H1 (cell line): ENCODE measurements at regions not wholly inside any gene's neighbourhood (a gene's known extent, or its start where the extent isn't known, plus 50 kb on each side); places are given as distances from the start of the nearest gene placed in this dataset.

Experiments used
- HDAC2 ChIP-seq, 2 experiments: fragments of 300-600 bp in 1 of 2; sonication (generic) in 1 of 2; IDR thresholded peaks; 2 replicates each; pipeline ENCODE4 v1.6.1; 2011 to 2012; ENCODE audit warnings: low read depth in 2 of 2, low read length in 2 of 2, mild to moderate bottlenecking in 2 of 2, moderate library complexity in 2 of 2, borderline replicate concordance in 1 of 2, inconsistent platforms in 1 of 2

DNA sequence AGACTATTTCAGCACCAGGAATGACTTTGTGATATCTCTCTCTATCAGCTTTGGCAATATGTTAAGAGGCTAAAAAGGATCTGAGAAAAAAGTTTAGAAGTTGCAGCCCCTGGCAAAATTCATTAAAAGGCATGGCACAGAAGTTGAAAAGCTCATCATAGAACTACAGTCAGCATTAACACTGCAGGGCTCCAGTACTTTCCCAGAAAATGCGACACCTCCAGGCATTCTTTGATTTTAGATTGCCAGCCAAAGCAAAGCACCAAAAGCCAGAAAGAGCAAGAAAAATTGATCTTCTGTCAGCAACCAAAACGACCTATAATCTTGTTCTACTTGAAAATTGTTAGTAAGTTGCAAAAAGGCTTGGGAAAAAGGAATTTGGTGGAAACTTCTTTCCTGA lies 713.5 kb downstream of the FSCB start (continued):
- TF ChIP-seq HDAC2 (IDR thresholded peaks at IDR 0.05; ENCODE audit: borderline replicate concordance in 1 of 2, low read depth in 2 of 2, low read length in 2 of 2), result no peak
- TF ChIP-seq, all 59 proteins: peak for 0
